Mesendoderm (in vitro differentiated cells): ENCODE measurements at regions not wholly inside any gene's neighbourhood (a gene's known extent, or its start where the extent isn't known, plus 50 kb on each side); places are given as distances from the start of the nearest gene placed in this dataset.

Source experiments
- DNase-seq: peaks from one replicate; pipeline ENCODE4 v3.0.0; 2013
- H2AK5ac ChIP-seq: 2 replicates; pipeline ENCODE4 v1.6.1; 2013; ENCODE audit warnings: low read length, inconsistent platforms
- H2BK120ac ChIP-seq: 2 replicates; pipeline ENCODE4 v1.6.1; 2013; ENCODE audit warnings: low read depth, mild to moderate bottlenecking, low read length, moderate library complexity, mixed read lengths
- H2BK15ac ChIP-seq: replicated peaks from 2 replicates; pipeline ENCODE4 v1.6.1; 2013; ENCODE audit warnings: low read depth, mild to moderate bottlenecking, moderate library complexity
- H2BK5ac ChIP-seq: 2 replicates; pipeline ENCODE4 v1.6.1; 2013; ENCODE audit warnings: low read length, inconsistent platforms
- H3K18ac ChIP-seq: 2 replicates; pipeline ENCODE4 v1.6.1; 2013; ENCODE audit warnings: mild to moderate bottlenecking, low read length, mixed read lengths
- H3K23ac ChIP-seq: one replicate; pipeline ENCODE4 v1.6.1; 2013; ENCODE audit warnings: low read length
- H3K27ac ChIP-seq: 2 replicates; pipeline ENCODE4 v1.5.1; 2013; ENCODE audit warnings: low read depth, mild to moderate bottlenecking, inconsistent platforms, low read length, moderate library complexity
- H3K27me3 ChIP-seq: 2 replicates; pipeline ENCODE4 v1.6.1; 2013; ENCODE audit warnings: low read length, control low read depth, mild to moderate bottlenecking, inconsistent platforms; ENCODE audit not compliant: insufficient read depth, poor library complexity
- H3K36me3 ChIP-seq: 2 replicates; pipeline ENCODE4 v1.6.1; 2013; ENCODE audit warnings: low read length, inconsistent platforms; ENCODE audit not compliant: control insufficient read depth, insufficient read depth
- H3K4ac ChIP-seq: one replicate; pipeline ENCODE4 v1.6.1; 2013; ENCODE audit warnings: low read depth, mild to moderate bottlenecking, low read length, moderate library complexity
- H3K4me1 ChIP-seq: 2 replicates; pipeline ENCODE4 v1.6.1; 2013; ENCODE audit warnings: low read depth, low read length, inconsistent platforms; ENCODE audit not compliant: control insufficient read depth
- H3K4me2 ChIP-seq: 2 replicates; pipeline ENCODE4 v1.6.1; 2013; ENCODE audit warnings: low read length
- H3K4me3 ChIP-seq: 2 replicates; pipeline ENCODE4 v1.5.1; 2013; ENCODE audit warnings: mild to moderate bottlenecking, low read length
- H3K56ac ChIP-seq: one replicate; pipeline ENCODE4 v1.6.1; 2013; ENCODE audit warnings: low read length
- H3K79me1 ChIP-seq: 2 replicates; pipeline ENCODE4 v1.6.1; 2013; ENCODE audit warnings: low read length, inconsistent platforms
- H3K79me2 ChIP-seq: 2 replicates; pipeline ENCODE4 v1.6.1; 2013; ENCODE audit warnings: mild to moderate bottlenecking, low read length; ENCODE audit not compliant: control insufficient read depth, insufficient read depth
- H3K9ac ChIP-seq: 2 replicates; pipeline ENCODE4 v1.6.1; 2013; ENCODE audit warnings: low read length, inconsistent platforms
- H4K5ac ChIP-seq: one replicate; pipeline ENCODE4 v1.6.1; 2013; ENCODE audit warnings: low read length
- H4K8ac ChIP-seq: one replicate; pipeline ENCODE4 v1.6.1; 2013; ENCODE audit warnings: low read depth, mild to moderate bottlenecking, control low read depth, low read length, moderate library complexity
- WGBS: extraction: QIAGEN DNeasy Blood & Tissue Kit; methylation state at CpG from one replicate; pipeline ENCODE4 v1.1.7; 2013; ENCODE audit warnings: low lambda C conversion rate, missing lambda C conversion rate; ENCODE audit not compliant: insufficient coverage; ENCODE audit errors: extremely low coverage; 5-methylcytosine and 5-hydroxymethylcytosine counted together

GRCh38 chr6:85824329-85824728 lies 181.6 kb upstream of the SYNCRIP start:
- Histone ChIP-seq H2BK120ac (no peak overlapping the region), H3K18ac (no peak overlapping the region), H3K9ac (no peak overlapping the region), H3K4me2 (no peak overlapping the region), H4K8ac (no peak overlapping the region), H3K36me3 (no peaks in the 10 kb centered on the region), H3K4me3 (no peak overlapping the region), H2BK5ac (no peak overlapping the region), H4K5ac (no peak overlapping the region), H3K79me2 (no peaks in the 10 kb centered on the region), H3K27me3 (no peaks in the 10 kb centered on the region), H2AK5ac (no peak overlapping the region), H3K56ac (no peak overlapping the region), H3K23ac (no peak overlapping the region), H3K79me1 (no peaks in the 10 kb centered on the region), H2BK15ac (no peak overlapping the region), H3K27ac (no peak overlapping the region), H3K4me1 (no peaks in the 10 kb centered on the region), H3K4ac (no peak overlapping the region)
- peak; percentile 8 for DNase-seq
- WGBS = no CpG with 5 or more reads among the region's 1 CpG

GRCh38 chr6:85810558-85810957 lies 167.9 kb upstream of the SYNCRIP start:
- Histone ChIP-seq H3K79me1 (no peaks in the 10 kb centered on the region), H3K18ac (no peak overlapping the region), H2BK120ac (no peak overlapping the region), H2AK5ac (no peak overlapping the region), H3K79me2 (no peaks in the 10 kb centered on the region), H3K27me3 (no peaks in the 10 kb centered on the region), H3K4me3 (no peak overlapping the region), H3K27ac (no peak overlapping the region), H3K4me1 (no peaks in the 10 kb centered on the region), H3K56ac (no peak overlapping the region), H2BK15ac (no peak overlapping the region), H4K8ac (no peak overlapping the region), H3K4me2 (no peak overlapping the region), H3K9ac (no peak overlapping the region), H3K23ac (no peak overlapping the region), H3K4ac (no peak overlapping the region), H3K36me3 (no peaks in the 10 kb centered on the region), H2BK5ac (no peak overlapping the region), H4K5ac (no peak overlapping the region)
- no CpG with 5 or more reads among the region's 1 CpG for WGBS
- DNase-seq = no peak

GRCh38 chr6:85803721-85804120 lies 161.0 kb upstream of the SYNCRIP start:
- Histone ChIP-seq H3K79me1 (no peaks in the 10 kb centered on the region), H3K79me2 (no peaks in the 10 kb centered on the region), H2BK120ac (no peak overlapping the region), H3K18ac (no peak overlapping the region), H3K4me2 (no peak overlapping the region), H3K27me3 (no peaks in the 10 kb centered on the region), H3K4ac (no peak overlapping the region), H2AK5ac (no peak overlapping the region), H4K5ac (no peak overlapping the region), H3K4me3 (no peak overlapping the region), H2BK5ac (no peak overlapping the region), H2BK15ac (no peak overlapping the region), H3K36me3 (no peaks in the 10 kb centered on the region), H3K56ac (no peak overlapping the region), H4K8ac (no peak overlapping the region), H3K9ac (no peak overlapping the region), H3K27ac (no peak overlapping the region), H3K23ac (no peak overlapping the region), H3K4me1 (no peaks in the 10 kb centered on the region)
- DNase-seq = no peak
- no CpG with 5 or more reads among the region's 1 CpG for WGBS

- Histone ChIP-seq H3K4ac (no peak overlapping the region), H3K4me1 (no peaks in the 10 kb centered on the region), H3K79me2 (no peaks in the 10 kb centered on the region), H3K27ac (no peak overlapping the region), H4K5ac (no peak overlapping the region), H3K4me3 (no peak overlapping the region), H3K79me1 (no peaks in the 10 kb centered on the region), H3K4me2 (no peak overlapping the region), H3K27me3 (no peaks in the 10 kb centered on the region), H4K8ac (no peak overlapping the region), H2BK15ac (no peak overlapping the region), H3K23ac (no peak overlapping the region), H3K18ac (no peak overlapping the region), H3K56ac (no peak overlapping the region), H2AK5ac (no peak overlapping the region), H2BK5ac (no peak overlapping the region), H3K9ac (no peak overlapping the region), H3K36me3 (no peaks in the 10 kb centered on the region), H2BK120ac (no peak overlapping the region)
- no CpG with 5 or more reads among the region's 1 CpG for WGBS
- no peak for DNase-seq
These were observed 159.5 kb upstream of the SYNCRIP start for GRCh38 chr6:85802162-85802561.

GRCh38 chr6:85798931-85799652 lies 156.4 kb upstream of the SYNCRIP start:
- no peaks in the 10 kb centered on the region for H3K79me2 ChIP-seq
- no peak overlapping the region for H3K4me2 ChIP-seq
- H3K23ac ChIP-seq = no peak overlapping the region
- no CpG with 5 or more reads among the region's 4 CpGs for WGBS
- H3K9ac ChIP-seq = no peak overlapping the region
- no peak overlapping the region for H2BK120ac ChIP-seq
- H3K36me3 ChIP-seq = no peaks in the 10 kb centered on the region
- H3K4me1 ChIP-seq = no peaks in the 10 kb centered on the region
- H3K56ac ChIP-seq = no peak overlapping the region
- H4K8ac ChIP-seq = no peak overlapping the region
- H3K27me3 ChIP-seq = no peaks in the 10 kb centered on the region
- no peak overlapping the region for H3K4ac ChIP-seq
- no peak overlapping the region for H4K5ac ChIP-seq
- DNase-seq = peak; percentile 5
- H3K27ac ChIP-seq = no peak overlapping the region
- H3K79me1 ChIP-seq = no peaks in the 10 kb centered on the region
- no peak overlapping the region for H3K4me3 ChIP-seq
- no peak overlapping the region for H2BK5ac ChIP-seq
- no peak overlapping the region for H2BK15ac ChIP-seq
- no peak overlapping the region for H3K18ac ChIP-seq
- no peak overlapping the region for H2AK5ac ChIP-seq

- no peak overlapping the region for H4K5ac ChIP-seq
- H3K4me1 ChIP-seq = no peaks in the 10 kb centered on the region
- no peak overlapping the region for H2BK5ac ChIP-seq
- H3K27me3 ChIP-seq = no peaks in the 10 kb centered on the region
- H3K18ac ChIP-seq = no peak overlapping the region
- no peak overlapping the region for H2AK5ac ChIP-seq
- H3K79me2 ChIP-seq = no peaks in the 10 kb centered on the region
- no peak overlapping the region for H2BK15ac ChIP-seq
- H3K4ac ChIP-seq = no peak overlapping the region
- no peak overlapping the region for H3K4me3 ChIP-seq
- WGBS = no CpG with 5 or more reads among the region's 2 CpGs
- no peaks in the 10 kb centered on the region for H3K79me1 ChIP-seq
- no peak overlapping the region for H3K27ac ChIP-seq
- no peak overlapping the region for H4K8ac ChIP-seq
- no peak overlapping the region for H3K9ac ChIP-seq
- no peak overlapping the region for H3K56ac ChIP-seq
- no peak overlapping the region for H2BK120ac ChIP-seq
- no peak overlapping the region for H3K4me2 ChIP-seq
- no peak for DNase-seq
- H3K23ac ChIP-seq = no peak overlapping the region
- H3K36me3 ChIP-seq = no peaks in the 10 kb centered on the region
These were observed 155.3 kb upstream of the SYNCRIP start for GRCh38 chr6:85797993-85798392.
